NOMO-1 (cell line): ENCODE measurements at regions not wholly inside any gene's neighbourhood (a gene's known extent, or its start where the extent isn't known, plus 50 kb on each side); places are given as distances from the start of the nearest gene placed in this dataset.

Source experiments
- DNase-seq, 2 experiments: peaks; one replicate each; lab custom pipeline; 2025; ENCODE audit not compliant: unreplicated experiment in 2 of 2; lab: John Stamatoyannopoulos, UW

GRCh38 chr22:47251911-47252310 lies 489.5 kb downstream of the TBC1D22A start:
- no peak for DNase-seq

- DNase-seq, result no peak
Measured at GRCh38 chr22:47250995-47251765, 488.7 kb downstream of the TBC1D22A start.

- DNase-seq, result no peak
Measured at GRCh38 chr22:47249370-47249928, 487.0 kb downstream of the TBC1D22A start.

GRCh38 chr22:47248925-47249324 lies 486.5 kb downstream of the TBC1D22A start:
- DNase-seq, result no peak

GRCh38 chr22:47247579-47248240 lies 485.3 kb downstream of the TBC1D22A start:
- DNase-seq, result no peak

- no peak for DNase-seq
Measured at GRCh38 chr22:47245786-47246185, 483.3 kb downstream of the TBC1D22A start.

GRCh38 chr22:47245286-47245685 lies 482.8 kb downstream of the TBC1D22A start:
- no peak for DNase-seq

GRCh38 chr22:47240116-47240515 lies 477.7 kb downstream of the TBC1D22A start:
- no peak for DNase-seq

- DNase-seq, result no peak
Measured at GRCh38 chr22:47239474-47239860, 477.0 kb downstream of the TBC1D22A start.

- DNase-seq, result no peak
Measured at GRCh38 chr22:47238690-47239473, 476.4 kb downstream of the TBC1D22A start.

- no peak for DNase-seq
Measured at GRCh38 chr22:47237890-47238480, 475.5 kb downstream of the TBC1D22A start.

- DNase-seq, result no peak
Measured at GRCh38 chr22:47236718-47237117, 474.3 kb downstream of the TBC1D22A start.

GRCh38 chr22:47236161-47236560 lies 473.7 kb downstream of the TBC1D22A start:
- no peak for DNase-seq

- no peak for DNase-seq
Measured at GRCh38 chr22:47233316-47234243, 471.1 kb downstream of the TBC1D22A start.

- DNase-seq, result no peak
Measured at GRCh38 chr22:47232753-47233152, 470.3 kb downstream of the TBC1D22A start.

GRCh38 chr22:47232197-47232596 lies 469.7 kb downstream of the TBC1D22A start:
- DNase-seq, result no peak

- no peak for DNase-seq
Measured at GRCh38 chr22:47231759-47232158, 469.3 kb downstream of the TBC1D22A start.

GRCh38 chr22:47230741-47231140 lies 468.3 kb downstream of the TBC1D22A start:
- no peak for DNase-seq

- DNase-seq, result no peak
Measured at GRCh38 chr22:47230251-47230650, 467.8 kb downstream of the TBC1D22A start.

- no peak for DNase-seq
Measured at GRCh38 chr22:47228767-47229166, 466.3 kb downstream of the TBC1D22A start.
